AG20443 (cell line): ENCODE measurements at regions not wholly inside any gene's neighbourhood (a gene's known extent, or its start where the extent isn't known, plus 50 kb on each side); places are given as distances from the start of the nearest gene placed in this dataset.
A peak's percentile ranks its signal among the peaks of the same experiment; 100 is the strongest.
"Not testable (repeated sequence)": the region's sequence is repeated elsewhere in the genome, so short reads cannot be mapped to it uniquely, and the experiment has no call there.

Experiments
- DNase-seq: peaks from one replicate; pipeline ENCODE4 v3.0.0; 2012; ENCODE audit warnings: low spot score, mixed read lengths

- no peak for DNase-seq
These were observed 80.0 kb upstream of the COL1A2 start for GRCh38 chr7:94314413-94315410.

GRCh38 chr7:94321138-94321537, 73.6 kb upstream of the COL1A2 start:
- not testable (repeated sequence) for DNase-seq

GRCh38 chr7:94323844-94324243, 70.9 kb upstream of the COL1A2 start:
- peak; percentile 56 for DNase-seq

- DNase-seq: peak; percentile 56
These were observed 70.1 kb upstream of the COL1A2 start for GRCh38 chr7:94324380-94325121.

GRCh38 chr7:94325122-94325475, 69.6 kb upstream of the COL1A2 start:
- DNase-seq: peak; percentile 21

GRCh38 chr7:94330269-94331020, 64.2 kb upstream of the COL1A2 start:
- no peak for DNase-seq

GRCh38 chr7:94332571-94332970, 62.1 kb upstream of the COL1A2 start:
- DNase-seq: no peak

- DNase-seq: no peak
These were observed 60.9 kb upstream of the COL1A2 start for GRCh38 chr7:94333810-94334209.

GRCh38 chr7:94335586-94335985, 59.1 kb upstream of the COL1A2 start:
- DNase-seq: peak; percentile 21

- DNase-seq: no peak
These were observed 58.7 kb upstream of the COL1A2 start for GRCh38 chr7:94336009-94336408.

- peak; percentile 26 for DNase-seq
These were observed 55.7 kb upstream of the COL1A2 start for GRCh38 chr7:94338921-94339371.

GRCh38 chr7:94344826-94345225, 49.9 kb upstream of the COL1A2 start:
- DNase-seq: peak; percentile 29
